SK-N-SH (cell line): ENCODE measurements at regions not wholly inside any gene's neighbourhood (a gene's known extent, or its start where the extent isn't known, plus 50 kb on each side); places are given as distances from the start of the nearest gene placed in this dataset.
A peak's percentile ranks its signal among the peaks of the same experiment; 100 is the strongest.

ENCODE experiments used
- CTCF ChIA-PET: fragments of 300-600, 350-600 bp; formaldehyde crosslinking; extraction: SDS; loops from one replicate; lab custom pipeline; 2021; lab: Yijun Ruan, JAX
- POLR2A ChIA-PET: fragments of 350-600 bp; sonication (Branson Sonifier 250); formaldehyde crosslinking; extraction: SDS; loops from one replicate; lab custom pipeline; 2020; ENCODE audit warnings: antibody characterized with exemption, inconsistent platforms; lab: Yijun Ruan, JAX
- DNase-seq: peaks from one replicate; pipeline ENCODE4 v3.0.0; 2012
- H2AFZ ChIP-seq: fragments of 200-600 bp; sonication (generic); 2 replicates; pipeline ENCODE4 v1.8.1; 2016; ENCODE audit warnings: antibody characterized with exemption, mild to moderate bottlenecking, low read depth
- H3F3A ChIP-seq: fragments of 200-600 bp; sonication (generic); replicated peaks from 2 replicates; pipeline ENCODE3; 2016; ENCODE audit warnings: antibody characterized with exemption, mild to moderate bottlenecking; ENCODE audit not compliant: insufficient read depth
- H3K27ac ChIP-seq, 2 experiments: fragments of 200-500 bp in 1 of 2; fragments of 200-600 bp in 1 of 2; sonication (Bioruptor generic) in 1 of 2; sonication (generic), shearing (Covaris generic) in 1 of 2; 2 replicates each; pipeline versions ENCODE4 v1.5.1 to v1.6.1; 2014 to 2016; ENCODE audit warnings: low read depth in 2 of 2, inconsistent platforms in 1 of 2, low read length in 1 of 2, mild to moderate bottlenecking in 1 of 2, mixed read lengths in 1 of 2
- H3K27me3 ChIP-seq: fragments of 200-600 bp; sonication (generic), shearing (Covaris generic); 2 replicates; pipeline ENCODE4 v1.6.1; 2016; ENCODE audit warnings: mixed run types; ENCODE audit not compliant: insufficient read depth
- H3K36me3 ChIP-seq, 2 experiments: fragments of 200-500 bp in 1 of 2; fragments of 200-600 bp in 1 of 2; sonication (Bioruptor generic) in 1 of 2; sonication (generic) in 1 of 2; replicated peaks in 1 of 2; 2 replicates each; pipeline versions ENCODE3 to v1.5.1; 2014 to 2016; ENCODE audit warnings: low read length in 1 of 2, mild to moderate bottlenecking in 1 of 2; ENCODE audit not compliant: insufficient read depth in 2 of 2, control insufficient read depth in 1 of 2
- H3K4me1 ChIP-seq, 2 experiments: fragments of 200-500 bp in 1 of 2; fragments of 200-600 bp in 1 of 2; sonication (Bioruptor generic) in 1 of 2; sonication (generic), shearing (Covaris generic) in 1 of 2; 2 replicates each; pipeline versions ENCODE4 v1.5.1 to v1.6.1; 2014 to 2016; ENCODE audit warnings: low read depth in 1 of 2, low read length in 1 of 2, mixed run types in 1 of 2; ENCODE audit not compliant: insufficient read depth in 2 of 2, control insufficient read depth in 1 of 2
- H3K4me2 ChIP-seq: fragments of 200-600 bp; sonication (generic), shearing (Covaris generic); 2 replicates; pipeline ENCODE4 v1.6.1; 2017; ENCODE audit warnings: mixed run types
- H3K4me3 ChIP-seq, 2 experiments: fragments of 200-500 bp in 1 of 2; fragments of 200-600 bp in 1 of 2; sonication (Bioruptor generic) in 1 of 2; sonication (generic), shearing (Covaris generic) in 1 of 2; 2 replicates each; pipeline versions ENCODE4 v1.5.1 to v1.8.1; 2014 to 2016; ENCODE audit warnings: low read depth in 2 of 2, inconsistent platforms in 1 of 2, low read length in 1 of 2, mild to moderate bottlenecking in 1 of 2, mixed read lengths in 1 of 2, moderate library complexity in 1 of 2
- H3K79me2 ChIP-seq: fragments of 200-600 bp; sonication (generic); 2 replicates; pipeline ENCODE4 v1.8.1; 2017; ENCODE audit warnings: mild to moderate bottlenecking; ENCODE audit not compliant: insufficient read depth
- H3K9ac ChIP-seq: fragments of 200-600 bp; sonication (generic); 2 replicates; pipeline ENCODE4 v1.6.1; 2017; ENCODE audit warnings: mixed run types
- H3K9me2 ChIP-seq: fragments of 200-600 bp; sonication (generic); 2 replicates; pipeline ENCODE4 v1.6.1; 2017; ENCODE audit warnings: mixed run types
- H3K9me3 ChIP-seq: fragments of 200-600 bp; sonication (generic); 2 replicates; pipeline ENCODE4 v1.6.1; 2017; ENCODE audit warnings: mixed run types, mild to moderate bottlenecking, moderate library complexity
- H4K20me1 ChIP-seq: fragments of 200-600 bp; sonication (generic); 2 replicates; pipeline ENCODE4 v1.6.1; 2017; ENCODE audit warnings: mild to moderate bottlenecking, mixed run types; ENCODE audit not compliant: insufficient read depth
- CHD2 ChIP-seq: fragments of 150-350 bp; IDR thresholded peaks from 2 replicates; pipeline ENCODE4 v1.6.1; 2018; ENCODE audit warnings: low read length; ENCODE audit not compliant: partially characterized antibody
- CTCF ChIP-seq: fragments of 200-600 bp; sonication (generic); IDR thresholded peaks from 2 replicates; pipeline ENCODE4 v1.6.1; 2017; ENCODE audit warnings: antibody characterized with exemption, mild to moderate bottlenecking, moderate library complexity
- EP300 ChIP-seq, 2 experiments: IDR thresholded peaks; 2 replicates each; pipeline versions ENCODE4 v1.4.0 to v1.6.1; 2012; ENCODE audit warnings: borderline replicate concordance in 1 of 2, low read depth in 1 of 2, low read length in 1 of 2
- EZH2phosphoT487 ChIP-seq: fragments of 200-600 bp; sonication (generic); IDR thresholded peaks from 2 replicates; pipeline ENCODE4 v1.6.1; 2017; ENCODE audit warnings: low read depth, mixed run types, mild to moderate bottlenecking, antibody characterized with exemption, moderate library complexity, borderline replicate concordance
- FOSL2 ChIP-seq: IDR thresholded peaks from 2 replicates; pipeline ENCODE4 v1.4.0; 2012; ENCODE audit warnings: low read depth, mild to moderate bottlenecking, moderate library complexity, borderline replicate concordance
- FOXJ3 ChIP-seq: sonication (generic); formaldehyde crosslinking; IDR thresholded peaks from 2 replicates; pipeline ENCODE4 v1.5.1; 2020; ENCODE audit warnings: mild to moderate bottlenecking, missing genetic modification reagents
- JUND ChIP-seq: IDR thresholded peaks from 2 replicates; pipeline ENCODE4 v1.4.0; 2012
- MEF2A ChIP-seq: IDR thresholded peaks from 2 replicates; pipeline ENCODE4 v1.4.0; 2012; ENCODE audit warnings: low read depth, borderline replicate concordance
- NFIC ChIP-seq: IDR thresholded peaks from 2 replicates; pipeline ENCODE4 v1.4.0; 2012; ENCODE audit warnings: borderline replicate concordance
- NRF1 ChIP-seq: IDR thresholded peaks from 2 replicates; pipeline ENCODE4 v1.6.1; 2012; ENCODE audit warnings: low read depth, mild to moderate bottlenecking, low read length
- POLR2AphosphoS5 ChIP-seq: IDR thresholded peaks from 2 replicates; pipeline ENCODE4 v1.6.1; 2012; ENCODE audit warnings: low read depth, low read length
- RCOR1 ChIP-seq: fragments of 150-350 bp; IDR thresholded peaks from 2 replicates; pipeline ENCODE4 v1.6.1; 2017; ENCODE audit warnings: antibody characterized with exemption, low read length
- RFX5 ChIP-seq: IDR thresholded peaks from 2 replicates; pipeline ENCODE4 v1.6.1; 2012; ENCODE audit warnings: mild to moderate bottlenecking, improper control_type of control experiment, low read length
- SIN3A ChIP-seq: IDR thresholded peaks from 2 replicates; pipeline ENCODE4 v1.6.1; 2012; ENCODE audit warnings: low read depth, mild to moderate bottlenecking, low read length, moderate library complexity, borderline replicate concordance
- SMC3 ChIP-seq: IDR thresholded peaks from 2 replicates; pipeline ENCODE4 v1.6.1; 2012; ENCODE audit warnings: low read depth, low read length, improper control_type of control experiment
- TAF1 ChIP-seq: IDR thresholded peaks from 2 replicates; pipeline ENCODE4 v1.6.1; 2012; ENCODE audit warnings: low read depth, mild to moderate bottlenecking, low read length, moderate library complexity, borderline replicate concordance
- TCF12 ChIP-seq: IDR thresholded peaks from 2 replicates; pipeline ENCODE4 v1.4.0; 2012
- YY1 ChIP-seq: IDR thresholded peaks from 2 replicates; pipeline ENCODE4 v1.4.0; 2012; ENCODE audit warnings: low read depth, mild to moderate bottlenecking
- WGBS: methylation state at CpG from one replicate; pipeline ENCODE4 v1.1.6; 2017; ENCODE audit warnings: low lambda C conversion rate; 5-methylcytosine and 5-hydroxymethylcytosine counted together
- TF ChIP-seq, protein P1 (sequence below): fragments of 150-350 bp; IDR thresholded peaks from 2 replicates; pipeline ENCODE4 v1.6.1; 2016; ENCODE audit warnings: mild to moderate bottlenecking, low read depth, low read length
- TF ChIP-seq, protein P2 (sequence below): IDR thresholded peaks from 2 replicates; pipeline ENCODE4 v1.4.0; 2012; ENCODE audit warnings: low read depth, borderline replicate concordance

- peak overlapping the region in 1 of 2 experiments; percentile 67; a peak in 1 of 4 replicates for H3K27ac ChIP-seq
- H3K4me2 ChIP-seq = no peak overlapping the region
- H3F3A ChIP-seq = peaks cover 16% of the 10 kb centered on the region
- CTCF ChIA-PET = interaction anchor here (0.9 kb wide), 1 partner anchor 57 kb away, joined by 3 read pairs; no protein-coding TSS in a partner anchor
- H3K9ac ChIP-seq = no peak overlapping the region
- H3K4me3 ChIP-seq = no peak overlapping the region
- H3K4me1 ChIP-seq = peaks cover 0 to 12% of the 10 kb centered on the region in 2 experiments; a peak in 3 of 4 replicates
- no peak for DNase-seq
- 0 out of 2 replicates have a peak overlapping the region, but pooled peaks have one; percentile 35 for H2AFZ ChIP-seq
- no peaks in the 10 kb centered on the region for H3K79me2 ChIP-seq
- H3K9me3 ChIP-seq = no peaks in the 10 kb centered on the region
- H4K20me1 ChIP-seq = no peaks in the 10 kb centered on the region
- no peaks in the 10 kb centered on the region for H3K27me3 ChIP-seq
- TF ChIP-seq TAF1 (no peak), CHD2 (no peak), SIN3A (no peak), FOSL2 (no peak), NRF1 (no peak), NFIC (peak; percentile 25; the same call in 1 of the 2 replicates), RCOR1 (no peak)
- TF ChIP-seq, all 33 proteins: peak for 1
- WGBS = 88% methylated on average over 8 of the region's 8 CpGs
- POLR2A ChIA-PET = no interaction called here
- Histone ChIP-seq H3K36me3 (no peaks in the 10 kb centered on the region), H3K9me2 (no peaks in the 10 kb centered on the region)
Observed at GRCh38 chr3:23669541-23670255, 136.1 kb upstream of the UBE2E1 start.

- Histone ChIP-seq H3K9me3 (no peaks in the 10 kb centered on the region), H3K27me3 (no peaks in the 10 kb centered on the region), H3K79me2 (no peaks in the 10 kb centered on the region), H3K4me3 (no peak overlapping the region), H3K4me1 (peaks cover 0 to 12% of the 10 kb centered on the region in 2 experiments; a peak in 3 of 4 replicates), H3K27ac (no peak overlapping the region), H3K9me2 (no peaks in the 10 kb centered on the region), H3K4me2 (no peak overlapping the region), H3K9ac (no peak overlapping the region), H4K20me1 (no peaks in the 10 kb centered on the region), H3K36me3 (no peaks in the 10 kb centered on the region), H3F3A (peaks cover 16% of the 10 kb centered on the region), H2AFZ (no peak overlapping the region)
- DNase-seq = no peak
- ChIA-PET POLR2A (no interaction called here), CTCF (no interaction called here)
- WGBS = 98% methylated on average over 38 of the region's 38 CpGs
- TF ChIP-seq, protein P1, sequence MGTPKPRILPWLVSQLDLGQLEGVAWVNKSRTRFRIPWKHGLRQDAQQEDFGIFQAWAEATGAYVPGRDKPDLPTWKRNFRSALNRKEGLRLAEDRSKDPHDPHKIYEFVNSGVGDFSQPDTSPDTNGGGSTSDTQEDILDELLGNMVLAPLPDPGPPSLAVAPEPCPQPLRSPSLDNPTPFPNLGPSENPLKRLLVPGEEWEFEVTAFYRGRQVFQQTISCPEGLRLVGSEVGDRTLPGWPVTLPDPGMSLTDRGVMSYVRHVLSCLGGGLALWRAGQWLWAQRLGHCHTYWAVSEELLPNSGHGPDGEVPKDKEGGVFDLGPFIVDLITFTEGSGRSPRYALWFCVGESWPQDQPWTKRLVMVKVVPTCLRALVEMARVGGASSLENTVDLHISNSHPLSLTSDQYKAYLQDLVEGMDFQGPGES = no peak
- TF ChIP-seq RFX5 (no peak), TCF12 (no peak), YY1 (no peak), EP300 (IDR thresholded peaks at IDR 0.05; ENCODE audit: borderline replicate concordance in 1 of 2, low read depth in 1 of 2, low read length in 1 of 2) (no peak), MEF2A (no peak), POLR2AphosphoS5 (no peak), JUND (no peak), FOXJ3 (CRISPR knock-in tag) (no peak), SMC3 (no peak), RCOR1 (no peak), EZH2phosphoT487 (no peak), CHD2 (no peak), CTCF (no peak), SIN3A (no peak)
- TF ChIP-seq, protein P2, sequence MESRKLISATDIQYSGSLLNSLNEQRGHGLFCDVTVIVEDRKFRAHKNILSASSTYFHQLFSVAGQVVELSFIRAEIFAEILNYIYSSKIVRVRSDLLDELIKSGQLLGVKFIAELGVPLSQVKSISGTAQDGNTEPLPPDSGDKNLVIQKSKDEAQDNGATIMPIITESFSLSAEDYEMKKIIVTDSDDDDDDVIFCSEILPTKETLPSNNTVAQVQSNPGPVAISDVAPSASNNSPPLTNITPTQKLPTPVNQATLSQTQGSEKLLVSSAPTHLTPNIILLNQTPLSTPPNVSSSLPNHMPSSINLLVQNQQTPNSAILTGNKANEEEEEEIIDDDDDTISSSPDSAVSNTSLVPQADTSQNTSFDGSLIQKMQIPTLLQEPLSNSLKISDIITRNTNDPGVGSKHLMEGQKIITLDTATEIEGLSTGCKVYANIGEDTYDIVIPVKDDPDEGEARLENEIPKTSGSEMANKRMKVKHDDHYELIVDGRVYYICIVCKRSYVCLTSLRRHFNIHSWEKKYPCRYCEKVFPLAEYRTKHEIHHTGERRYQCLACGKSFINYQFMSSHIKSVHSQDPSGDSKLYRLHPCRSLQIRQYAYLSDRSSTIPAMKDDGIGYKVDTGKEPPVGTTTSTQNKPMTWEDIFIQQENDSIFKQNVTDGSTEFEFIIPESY = no peak
Observed at GRCh38 chr3:23671851-23672589, 133.7 kb upstream of the UBE2E1 start.
